ENCODE measurements at regions not wholly inside any gene's neighbourhood (a gene's known extent, or its start where the extent isn't known, plus 50 kb on each side); places are given as distances from the start of the nearest gene placed in this dataset.

DNA sequence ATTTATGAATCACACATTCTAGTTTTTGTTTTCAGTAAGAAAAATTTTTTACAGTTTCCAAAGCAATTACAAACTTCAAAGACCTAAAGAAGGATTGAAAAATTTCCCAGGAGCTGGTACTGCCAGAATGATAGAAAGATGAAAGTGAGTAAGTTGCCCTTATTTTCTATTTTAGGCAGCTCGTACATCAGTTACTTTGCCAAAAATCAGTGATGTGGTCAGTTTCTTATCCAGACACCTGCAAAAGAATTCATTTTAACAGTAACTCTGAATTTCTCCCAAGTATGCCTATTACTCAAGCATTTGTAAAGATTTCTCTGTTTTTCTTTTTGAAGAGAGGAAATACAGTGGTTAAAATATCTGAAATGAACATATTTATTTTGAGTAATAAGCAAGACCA, 976.3 kb upstream of the RAG2 start:
- Histone ChIP-seq H3K4me1 (ENCODE audit: control insufficient read depth, insufficient read depth, low read length) (no peaks in the 10 kb centered on the region), H3K27ac (ENCODE audit: low read length) (no peak overlapping the region), H3K36me3 (ENCODE audit: control insufficient read depth in 2 of 2, insufficient read depth in 2 of 2, low read length in 2 of 2) (no peaks in the 10 kb centered on the region), H3K27me3 (ENCODE audit: control insufficient read depth in 1 of 2, insufficient read depth in 2 of 2, low read length in 2 of 2) (no peaks in the 10 kb centered on the region), H3K9me3 (ENCODE audit: control insufficient read depth in 2 of 2, low read length in 2 of 2) (no peaks in the 10 kb centered on the region), H3K9ac (ENCODE audit: low read length in 2 of 2) (no peak overlapping the region), H3K4me3 (ENCODE audit: low read length in 2 of 2) (no peak overlapping the region)

DNA sequence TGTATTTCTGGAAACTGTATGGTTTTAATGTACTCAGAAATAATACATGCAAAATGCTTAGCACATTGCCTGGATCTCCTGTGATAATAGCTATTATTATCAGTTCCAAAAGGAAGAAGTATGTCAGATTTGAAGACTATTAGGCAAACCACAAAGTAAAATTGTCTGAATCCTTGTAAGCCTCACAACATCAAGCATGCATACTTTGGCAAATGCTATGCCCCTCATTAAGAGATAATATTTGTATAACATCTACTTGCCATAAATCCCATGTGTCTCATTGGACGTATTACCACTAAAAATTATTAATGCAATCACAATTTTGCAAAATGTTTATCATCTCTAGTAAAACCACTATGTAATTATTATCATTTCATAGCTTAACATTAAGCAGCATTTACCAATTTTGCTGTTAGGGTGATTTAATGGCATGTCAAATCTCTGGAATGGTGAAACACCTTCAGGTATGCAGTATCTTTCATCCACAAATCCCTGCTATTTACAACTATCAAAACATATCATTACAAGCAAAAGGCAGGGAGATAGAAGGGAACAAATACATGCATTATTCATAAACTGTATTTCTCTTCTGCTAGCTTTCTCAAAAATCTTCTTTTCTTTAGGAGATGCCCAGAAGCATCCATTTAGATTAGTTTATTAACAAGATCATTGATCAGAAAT, 974.6 kb upstream of the RAG2 start:
- no peak overlapping the region for H3K4me3 ChIP-seq (ENCODE audit: low read length in 2 of 2)
- H3K9me3 ChIP-seq (ENCODE audit: control insufficient read depth in 2 of 2, low read length in 2 of 2) = no peaks in the 10 kb centered on the region
- H3K36me3 ChIP-seq (ENCODE audit: control insufficient read depth in 2 of 2, insufficient read depth in 2 of 2, low read length in 2 of 2) = no peaks in the 10 kb centered on the region
- H3K27ac ChIP-seq (ENCODE audit: low read length) = no peak overlapping the region
- H3K9ac ChIP-seq (ENCODE audit: low read length in 2 of 2) = no peak overlapping the region
- H3K4me1 ChIP-seq (ENCODE audit: control insufficient read depth, insufficient read depth, low read length) = no peaks in the 10 kb centered on the region
- no peaks in the 10 kb centered on the region for H3K27me3 ChIP-seq (ENCODE audit: control insufficient read depth in 1 of 2, insufficient read depth in 2 of 2, low read length in 2 of 2)

DNA sequence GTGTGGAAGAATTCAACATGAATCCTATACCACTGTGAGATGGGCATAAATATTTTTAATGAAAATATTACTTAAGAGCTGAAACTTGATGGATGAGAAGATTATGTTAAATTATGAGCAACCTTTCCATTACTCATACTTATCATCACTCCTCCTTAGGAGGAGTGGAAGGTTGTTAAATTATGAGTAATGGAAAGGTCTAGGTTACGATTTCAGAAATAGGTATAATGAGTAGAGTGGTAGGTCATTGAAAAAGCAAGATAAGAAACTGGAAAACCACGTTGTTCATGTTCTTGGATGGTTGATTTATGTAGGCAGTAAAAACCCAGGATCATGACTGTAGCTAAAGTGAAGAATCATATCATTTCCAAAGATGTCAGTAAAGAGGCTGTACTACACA, 973.2 kb upstream of the RAG2 start:
- Histone ChIP-seq H3K27me3 (ENCODE audit: control insufficient read depth in 1 of 2, insufficient read depth in 2 of 2, low read length in 2 of 2) (no peaks in the 10 kb centered on the region), H3K27ac (ENCODE audit: low read length) (no peak overlapping the region), H3K36me3 (ENCODE audit: control insufficient read depth in 2 of 2, insufficient read depth in 2 of 2, low read length in 2 of 2) (no peaks in the 10 kb centered on the region), H3K4me1 (ENCODE audit: control insufficient read depth, insufficient read depth, low read length) (no peaks in the 10 kb centered on the region), H3K9me3 (ENCODE audit: control insufficient read depth in 2 of 2, low read length in 2 of 2) (no peaks in the 10 kb centered on the region), H3K4me3 (ENCODE audit: low read length in 2 of 2) (no peak overlapping the region), H3K9ac (ENCODE audit: low read length in 2 of 2) (no peak overlapping the region)

DNA sequence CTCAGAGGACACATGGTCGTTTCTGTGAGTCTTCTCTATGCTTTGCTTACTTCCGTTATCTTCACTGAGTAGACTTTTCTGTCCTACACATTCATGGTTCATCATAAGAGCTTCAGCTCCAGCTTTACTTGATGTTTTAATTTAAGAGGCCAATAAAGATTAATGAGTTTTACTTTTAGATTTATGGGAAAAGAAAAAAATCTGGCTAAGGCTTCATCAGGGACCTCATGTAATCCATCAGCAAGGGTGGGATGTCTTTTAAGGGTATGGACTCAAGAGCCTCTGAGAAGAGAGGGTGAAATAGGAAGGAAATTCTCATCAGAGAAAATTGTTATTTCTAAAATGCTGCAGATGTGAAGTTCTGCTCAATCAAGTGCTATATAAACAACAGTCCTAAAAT, 963.0 kb upstream of the RAG2 start:
- H3K4me3 ChIP-seq (ENCODE audit: low read length in 2 of 2) = no peak overlapping the region
- H3K9ac ChIP-seq (ENCODE audit: low read length in 2 of 2) = no peak overlapping the region
- H3K9me3 ChIP-seq (ENCODE audit: control insufficient read depth in 2 of 2, low read length in 2 of 2) = no peaks in the 10 kb centered on the region
- H3K27me3 ChIP-seq (ENCODE audit: control insufficient read depth in 1 of 2, insufficient read depth in 2 of 2, low read length in 2 of 2) = no peaks in the 10 kb centered on the region
- no peak overlapping the region for H3K27ac ChIP-seq (ENCODE audit: low read length)
- no peaks in the 10 kb centered on the region for H3K4me1 ChIP-seq (ENCODE audit: control insufficient read depth, insufficient read depth, low read length)
- no peaks in the 10 kb centered on the region for H3K36me3 ChIP-seq (ENCODE audit: control insufficient read depth in 2 of 2, insufficient read depth in 2 of 2, low read length in 2 of 2)

DNA sequence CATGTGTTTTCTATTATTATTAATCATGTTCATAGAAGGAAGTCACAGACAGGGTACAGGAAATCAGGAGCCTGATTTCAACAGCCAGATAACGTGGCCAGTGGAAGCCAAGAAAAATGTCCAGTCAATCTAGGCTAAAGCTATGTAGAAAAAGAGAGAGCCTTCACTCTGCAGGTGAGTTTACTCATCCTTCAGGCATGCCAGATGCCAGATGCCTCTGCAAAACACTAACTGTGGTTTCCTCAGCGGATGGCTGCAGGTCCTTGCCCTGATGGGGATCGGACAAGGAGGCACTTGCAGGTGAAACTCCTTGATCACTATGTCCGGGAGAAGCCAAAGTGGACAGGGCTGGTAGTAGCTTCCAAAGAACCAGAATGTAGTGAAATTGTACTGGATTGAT, 962.3 kb upstream of the RAG2 start:
- Histone ChIP-seq H3K4me1 (ENCODE audit: control insufficient read depth, insufficient read depth, low read length) (no peaks in the 10 kb centered on the region), H3K27me3 (ENCODE audit: control insufficient read depth in 1 of 2, insufficient read depth in 2 of 2, low read length in 2 of 2) (no peaks in the 10 kb centered on the region), H3K27ac (ENCODE audit: low read length) (no peak overlapping the region), H3K9ac (ENCODE audit: low read length in 2 of 2) (no peak overlapping the region), H3K9me3 (ENCODE audit: control insufficient read depth in 2 of 2, low read length in 2 of 2) (no peaks in the 10 kb centered on the region), H3K36me3 (ENCODE audit: control insufficient read depth in 2 of 2, insufficient read depth in 2 of 2, low read length in 2 of 2) (no peaks in the 10 kb centered on the region), H3K4me3 (ENCODE audit: low read length in 2 of 2) (no peak overlapping the region)

DNA sequence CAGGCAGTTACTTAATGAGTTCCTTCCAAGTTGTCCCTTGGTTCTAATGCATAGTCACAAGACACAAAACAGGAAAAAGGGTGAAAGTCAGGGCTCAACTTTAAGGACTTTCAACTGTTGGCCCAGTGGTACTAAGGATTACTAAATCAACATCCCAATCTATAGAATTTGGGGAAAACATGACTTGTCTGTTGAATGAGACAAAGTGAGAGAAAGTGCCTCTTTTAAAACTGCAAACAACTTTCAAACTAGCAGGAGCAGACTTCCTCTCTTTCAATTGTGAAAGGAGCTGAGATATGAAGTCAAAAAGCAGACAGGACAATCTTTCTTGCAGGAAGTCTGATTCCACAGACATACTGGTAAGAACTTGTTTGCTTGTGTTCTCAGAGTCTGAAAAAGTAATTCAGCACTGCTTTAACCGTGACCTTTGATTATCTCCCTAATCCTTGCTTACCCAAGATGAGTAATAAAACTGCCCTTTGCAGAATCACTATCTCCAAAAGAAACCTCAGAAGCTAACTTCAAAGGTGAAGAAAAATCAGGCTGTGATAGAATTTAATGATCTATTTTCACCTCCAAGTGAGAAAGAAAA, 960.7 kb upstream of the RAG2 start:
- H3K9me3 ChIP-seq (ENCODE audit: control insufficient read depth in 2 of 2, low read length in 2 of 2) = no peaks in the 10 kb centered on the region
- no peak overlapping the region for H3K4me3 ChIP-seq (ENCODE audit: low read length in 2 of 2)
- H3K27me3 ChIP-seq (ENCODE audit: control insufficient read depth in 1 of 2, insufficient read depth in 2 of 2, low read length in 2 of 2) = no peaks in the 10 kb centered on the region
- no peak overlapping the region for H3K9ac ChIP-seq (ENCODE audit: low read length in 2 of 2)
- H3K36me3 ChIP-seq (ENCODE audit: control insufficient read depth in 2 of 2, insufficient read depth in 2 of 2, low read length in 2 of 2) = no peaks in the 10 kb centered on the region
- H3K27ac ChIP-seq (ENCODE audit: low read length) = no peak overlapping the region
- no peaks in the 10 kb centered on the region for H3K4me1 ChIP-seq (ENCODE audit: control insufficient read depth, insufficient read depth, low read length)

DNA sequence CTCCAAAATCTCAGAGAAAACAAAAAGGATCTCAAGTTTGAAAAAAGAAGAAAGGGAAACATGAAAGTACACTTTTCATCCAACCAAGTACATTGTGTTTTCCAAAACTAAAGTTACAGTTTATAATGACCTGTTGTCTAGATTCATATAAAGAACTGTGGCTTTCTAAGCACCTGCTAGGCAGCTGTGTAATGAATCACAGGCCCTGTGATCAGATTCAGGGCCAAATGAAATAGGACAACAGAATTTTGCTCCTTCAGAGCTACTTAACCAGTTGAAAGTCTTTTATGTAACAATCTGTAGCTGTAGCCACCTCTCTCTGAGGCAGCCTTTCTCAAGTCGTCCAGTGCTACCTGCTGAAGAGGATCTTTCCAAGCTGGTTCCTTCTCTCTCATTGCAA, 960.0 kb upstream of the RAG2 start:
- Histone ChIP-seq H3K4me3 (ENCODE audit: low read length in 2 of 2) (no peak overlapping the region), H3K4me1 (ENCODE audit: control insufficient read depth, insufficient read depth, low read length) (no peaks in the 10 kb centered on the region), H3K27ac (ENCODE audit: low read length) (no peak overlapping the region), H3K36me3 (ENCODE audit: control insufficient read depth in 2 of 2, insufficient read depth in 2 of 2, low read length in 2 of 2) (no peaks in the 10 kb centered on the region), H3K27me3 (ENCODE audit: control insufficient read depth in 1 of 2, insufficient read depth in 2 of 2, low read length in 2 of 2) (no peaks in the 10 kb centered on the region), H3K9ac (ENCODE audit: low read length in 2 of 2) (no peak overlapping the region), H3K9me3 (ENCODE audit: control insufficient read depth in 2 of 2, low read length in 2 of 2) (no peaks in the 10 kb centered on the region)

DNA sequence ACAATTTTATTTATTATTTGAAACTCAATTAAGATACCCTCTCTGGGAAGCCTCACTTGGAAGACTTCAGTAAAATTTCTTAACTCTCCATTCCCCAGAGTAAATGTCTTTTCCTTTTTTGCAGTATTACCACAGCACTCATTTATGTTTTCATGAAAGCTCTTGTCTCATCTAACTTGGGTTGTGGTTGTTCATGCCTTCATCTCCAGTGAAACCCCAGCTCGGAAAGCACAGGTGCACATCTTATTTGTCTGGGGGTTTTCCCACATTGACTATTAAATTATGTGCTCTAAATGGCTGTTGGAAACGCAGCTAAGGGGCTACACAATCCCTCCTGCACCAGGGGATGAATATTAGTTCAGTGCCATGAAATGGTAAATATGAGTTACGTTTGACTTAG, 954.2 kb upstream of the RAG2 start:
- no peak overlapping the region for H3K4me3 ChIP-seq (ENCODE audit: low read length in 2 of 2)
- H3K27me3 ChIP-seq (ENCODE audit: control insufficient read depth in 1 of 2, insufficient read depth in 2 of 2, low read length in 2 of 2) = no peaks in the 10 kb centered on the region

DNA sequence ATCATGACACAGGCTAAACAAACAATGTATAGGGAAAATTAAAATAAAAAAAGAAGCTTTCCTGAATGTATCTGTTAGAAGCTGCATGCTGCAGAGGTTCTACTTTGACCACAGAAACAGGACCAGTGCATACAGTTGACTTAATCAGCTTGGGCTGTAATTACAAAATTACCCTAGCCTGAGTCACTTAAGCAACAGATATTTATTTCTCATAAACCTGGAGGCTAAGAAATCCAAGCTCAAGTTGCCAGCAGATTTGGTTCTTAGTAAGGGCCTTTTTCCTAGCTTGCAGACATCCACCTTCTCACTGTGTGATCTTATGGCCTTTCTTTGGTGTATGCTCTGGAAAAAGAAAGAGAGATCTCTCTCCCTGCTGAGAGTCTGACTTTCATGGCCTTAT, 946.5 kb upstream of the RAG2 start:
- H3K27ac ChIP-seq (ENCODE audit: low read length) = no peak overlapping the region
- no peak overlapping the region for H3K4me3 ChIP-seq (ENCODE audit: low read length in 2 of 2)

More for the DNA sequence above, 954.2 kb upstream of the RAG2 start:
- no peak overlapping the region for H3K9ac ChIP-seq (ENCODE audit: low read length in 2 of 2)
- H3K27ac ChIP-seq (ENCODE audit: low read length) = no peak overlapping the region
- no peaks in the 10 kb centered on the region for H3K9me3 ChIP-seq (ENCODE audit: control insufficient read depth in 2 of 2, low read length in 2 of 2)
- no peaks in the 10 kb centered on the region for H3K36me3 ChIP-seq (ENCODE audit: control insufficient read depth in 2 of 2, insufficient read depth in 2 of 2, low read length in 2 of 2)
- H3K4me1 ChIP-seq (ENCODE audit: control insufficient read depth, insufficient read depth, low read length) = no peaks in the 10 kb centered on the region

DNA sequence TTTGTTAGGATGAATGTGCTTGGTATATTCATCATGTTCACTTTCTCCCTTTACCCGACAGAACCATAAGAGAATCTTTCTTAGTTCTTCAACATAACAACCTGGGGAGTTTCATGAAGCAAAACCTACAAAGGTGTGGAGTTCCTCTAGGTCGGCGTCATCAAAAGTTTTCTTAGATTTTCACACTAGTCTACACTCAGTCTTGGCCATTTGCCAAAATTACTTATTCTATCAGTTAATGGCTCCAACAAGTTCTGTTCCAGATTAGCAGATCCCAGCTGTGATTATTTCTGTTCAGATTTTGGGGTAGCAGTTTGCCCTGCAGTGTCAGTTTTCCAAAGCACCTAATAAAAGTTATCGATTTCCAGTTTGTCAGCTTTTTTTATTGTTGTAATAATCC, 935.8 kb upstream of the RAG2 start:
- Histone ChIP-seq H3K4me1 (ENCODE audit: control insufficient read depth, insufficient read depth, low read length) (no peaks in the 10 kb centered on the region), H3K9me3 (ENCODE audit: control insufficient read depth in 2 of 2, low read length in 2 of 2) (peaks cover 0 to under 1% of the 10 kb centered on the region in 2 donors), H3K27me3 (ENCODE audit: control insufficient read depth in 1 of 2, insufficient read depth in 2 of 2, low read length in 2 of 2) (no peaks in the 10 kb centered on the region), H3K36me3 (ENCODE audit: control insufficient read depth in 2 of 2, insufficient read depth in 2 of 2, low read length in 2 of 2) (no peaks in the 10 kb centered on the region), H3K27ac (ENCODE audit: low read length) (no peak overlapping the region), H3K4me3 (ENCODE audit: low read length in 2 of 2) (no peak overlapping the region), H3K9ac (ENCODE audit: low read length in 2 of 2) (no peak overlapping the region)

More for the DNA sequence above, 946.5 kb upstream of the RAG2 start:
- H3K9ac ChIP-seq (ENCODE audit: low read length in 2 of 2) = no peak overlapping the region
- no peaks in the 10 kb centered on the region for H3K9me3 ChIP-seq (ENCODE audit: control insufficient read depth in 2 of 2, low read length in 2 of 2)
- no peaks in the 10 kb centered on the region for H3K4me1 ChIP-seq (ENCODE audit: control insufficient read depth, insufficient read depth, low read length)
- no peaks in the 10 kb centered on the region for H3K27me3 ChIP-seq (ENCODE audit: control insufficient read depth in 1 of 2, insufficient read depth in 2 of 2, low read length in 2 of 2)
- H3K36me3 ChIP-seq (ENCODE audit: control insufficient read depth in 2 of 2, insufficient read depth in 2 of 2, low read length in 2 of 2) = no peaks in the 10 kb centered on the region

DNA sequence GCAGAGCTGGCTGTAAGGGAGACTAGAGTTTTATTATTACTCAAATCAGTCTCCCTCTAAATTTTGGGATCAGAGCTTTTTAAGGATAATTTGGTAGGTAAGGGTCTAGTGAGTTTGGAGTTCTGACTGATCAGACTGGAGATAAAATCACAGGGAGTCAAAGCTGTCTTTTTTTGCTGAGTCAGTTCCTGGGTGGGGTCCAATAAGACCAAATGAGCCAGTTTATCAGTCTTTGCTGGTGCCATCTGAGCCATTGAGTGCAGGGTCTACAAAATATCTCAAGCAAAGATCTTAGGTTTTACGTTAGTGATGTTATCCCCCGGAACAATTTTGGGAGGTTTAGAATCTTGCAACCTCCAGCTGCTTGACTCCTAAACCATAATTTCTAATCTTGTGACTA, 935.1 kb upstream of the RAG2 start:
- H3K4me3 ChIP-seq (ENCODE audit: low read length in 2 of 2) = no peak overlapping the region

More for the DNA sequence above, 935.1 kb upstream of the RAG2 start:
- peaks cover 0 to 5% of the 10 kb centered on the region in 2 donors for H3K9me3 ChIP-seq (ENCODE audit: control insufficient read depth in 2 of 2, low read length in 2 of 2)
- no peaks in the 10 kb centered on the region for H3K36me3 ChIP-seq (ENCODE audit: control insufficient read depth in 2 of 2, insufficient read depth in 2 of 2, low read length in 2 of 2)
- H3K9ac ChIP-seq (ENCODE audit: low read length in 2 of 2) = no peak overlapping the region
- no peak overlapping the region for H3K27ac ChIP-seq (ENCODE audit: low read length)
- no peaks in the 10 kb centered on the region for H3K27me3 ChIP-seq (ENCODE audit: control insufficient read depth in 1 of 2, insufficient read depth in 2 of 2, low read length in 2 of 2)
- H3K4me1 ChIP-seq (ENCODE audit: control insufficient read depth, insufficient read depth, low read length) = no peaks in the 10 kb centered on the region
